ENCODE measurements at regions not wholly inside any gene's neighbourhood (a gene's known extent, or its start where the extent isn't known, plus 50 kb on each side); places are given as distances from the start of the nearest gene placed in this dataset.

DNA sequence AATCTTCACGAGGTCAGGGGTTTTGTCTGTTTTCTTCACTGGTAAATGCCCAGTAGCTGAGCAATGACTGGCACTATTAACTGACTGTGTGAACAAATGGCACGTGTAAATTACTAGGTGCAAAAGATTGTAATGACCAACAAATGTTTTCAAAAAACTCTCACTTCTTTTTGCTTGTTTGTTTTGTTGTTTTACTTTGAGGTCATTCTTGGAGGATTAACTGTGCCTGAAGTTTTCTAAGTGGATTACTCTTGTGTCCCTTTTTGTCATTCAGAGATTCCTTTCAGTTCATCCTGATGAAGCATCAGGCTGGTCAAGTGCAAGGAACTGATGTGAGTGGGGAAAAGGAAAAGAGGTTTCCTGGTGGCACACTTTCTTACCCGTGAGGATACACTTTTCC is 74.4 kb upstream of the PPP1R3C start:
- no peaks in the 10 kb centered on the region for H3K27me3 ChIP-seq (ENCODE audit: control insufficient read depth in 2 of 2, insufficient read depth in 2 of 2, low read length in 2 of 2)
- H3K9ac ChIP-seq (ENCODE audit: insufficient read depth, low read length, poor library complexity, severe bottlenecking) = no peak overlapping the region
- Mint-ChIP-seq H3K4me1 (no peaks in the 10 kb centered on the region), H3K4me3 (no peak overlapping the region), H3K9me3 (no peaks in the 10 kb centered on the region), H3K27me3 (ENCODE audit: low read depth in 3 of 3) (peaks cover 0 to 6% (median 5%) of the 10 kb centered on the region in 3 donors), H3K36me3 (no peaks in the 10 kb centered on the region), H3K27ac (no peak overlapping the region)
- H3K4me2 ChIP-seq (replicated peaks; ENCODE audit: extremely low read depth, low read length, poor library complexity, severe bottlenecking) = no peak overlapping the region
- H3K9me3 ChIP-seq (replicated peaks in 1 of 2; ENCODE audit: control insufficient read depth in 1 of 2, insufficient read depth in 1 of 2, low read length in 2 of 2) = no peaks in the 10 kb centered on the region
- no peaks in the 10 kb centered on the region for H3K4me1 ChIP-seq (ENCODE audit: control insufficient read depth in 1 of 2, insufficient read depth in 2 of 2, low read length in 2 of 2)
- no peaks in the 10 kb centered on the region for H3K79me2 ChIP-seq (ENCODE audit: insufficient read depth, low read length)
- WGBS (ENCODE audit: insufficient coverage) = no CpG with 5 or more reads among the region's 3 CpGs
- H2AFZ ChIP-seq (ENCODE audit: insufficient read depth, low read depth, low read length, poor library complexity, severe bottlenecking) = no peak overlapping the region
- H3K27ac ChIP-seq (ENCODE audit: low read depth in 1 of 2, low read length in 2 of 2) = no peak overlapping the region
- H4K20me1 ChIP-seq (ENCODE audit: insufficient read depth, low read length) = no peaks in the 10 kb centered on the region
- TF ChIP-seq, protein P1, sequence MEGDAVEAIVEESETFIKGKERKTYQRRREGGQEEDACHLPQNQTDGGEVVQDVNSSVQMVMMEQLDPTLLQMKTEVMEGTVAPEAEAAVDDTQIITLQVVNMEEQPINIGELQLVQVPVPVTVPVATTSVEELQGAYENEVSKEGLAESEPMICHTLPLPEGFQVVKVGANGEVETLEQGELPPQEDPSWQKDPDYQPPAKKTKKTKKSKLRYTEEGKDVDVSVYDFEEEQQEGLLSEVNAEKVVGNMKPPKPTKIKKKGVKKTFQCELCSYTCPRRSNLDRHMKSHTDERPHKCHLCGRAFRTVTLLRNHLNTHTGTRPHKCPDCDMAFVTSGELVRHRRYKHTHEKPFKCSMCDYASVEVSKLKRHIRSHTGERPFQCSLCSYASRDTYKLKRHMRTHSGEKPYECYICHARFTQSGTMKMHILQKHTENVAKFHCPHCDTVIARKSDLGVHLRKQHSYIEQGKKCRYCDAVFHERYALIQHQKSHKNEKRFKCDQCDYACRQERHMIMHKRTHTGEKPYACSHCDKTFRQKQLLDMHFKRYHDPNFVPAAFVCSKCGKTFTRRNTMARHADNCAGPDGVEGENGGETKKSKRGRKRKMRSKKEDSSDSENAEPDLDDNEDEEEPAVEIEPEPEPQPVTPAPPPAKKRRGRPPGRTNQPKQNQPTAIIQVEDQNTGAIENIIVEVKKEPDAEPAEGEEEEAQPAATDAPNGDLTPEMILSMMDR (IDR thresholded peaks at IDR 0.05) = no peak
- intact Hi-C loops (cut with micrococcal nuclease) = no loop called here
- DNase-seq = no peak
- no peaks in the 10 kb centered on the region for H3K36me3 ChIP-seq (replicated peaks in 1 of 2; ENCODE audit: control insufficient read depth in 1 of 2, insufficient read depth in 2 of 2, low read length in 2 of 2)
- H3K4me3 ChIP-seq (replicated peaks in 1 of 3; ENCODE audit: low read depth in 2 of 3, low read length in 3 of 3) = no peak overlapping the region

DNA sequence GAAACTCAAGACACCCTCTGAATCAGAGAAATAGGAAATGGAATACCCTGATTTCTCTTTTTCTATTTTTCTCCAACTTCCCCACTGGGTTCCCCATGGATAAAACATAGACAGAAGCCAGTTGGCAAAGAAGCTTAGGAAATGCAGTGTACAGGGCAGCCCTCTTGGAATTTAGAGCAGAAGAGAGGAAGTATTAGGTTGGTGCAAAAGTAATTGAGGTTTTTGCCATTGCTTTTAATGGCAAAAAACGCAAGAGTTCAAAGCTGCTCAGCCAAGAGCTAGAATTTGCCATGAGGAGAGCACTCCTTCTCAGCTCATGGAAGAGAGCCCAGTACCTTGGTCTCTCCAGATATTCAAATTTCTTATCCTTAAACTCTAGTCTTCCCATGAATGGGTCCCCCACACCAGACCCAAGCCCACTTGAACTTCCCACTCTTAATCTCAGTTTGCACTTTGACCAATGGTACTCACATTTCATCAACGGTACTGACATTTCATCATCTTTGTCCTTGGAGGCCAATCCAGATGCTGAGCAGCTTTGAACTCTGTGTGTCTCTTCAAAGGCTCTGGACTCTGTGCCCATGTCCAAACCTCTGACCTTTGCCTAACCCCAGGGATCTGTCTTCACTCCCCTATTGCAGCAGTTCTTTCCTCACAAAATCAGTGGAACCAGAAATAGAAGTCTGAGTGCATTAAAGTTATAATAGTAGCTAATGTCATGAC is 73.2 kb upstream of the PPP1R3C start:
- no peaks in the 10 kb centered on the region for H3K79me2 ChIP-seq (ENCODE audit: insufficient read depth, low read length)
- Mint-ChIP-seq H3K4me3 (no peak overlapping the region), H3K9me3 (no peaks in the 10 kb centered on the region), H3K27ac (no peak overlapping the region), H3K27me3 (ENCODE audit: low read depth in 3 of 3) (peaks cover 0 to 6% (median 5%) of the 10 kb centered on the region in 3 donors), H3K36me3 (no peaks in the 10 kb centered on the region), H3K4me1 (no peaks in the 10 kb centered on the region)
- intact Hi-C loops (cut with micrococcal nuclease) = no loop called here
- TF ChIP-seq, protein P1 (IDR thresholded peaks at IDR 0.05) = no peak
- no peak overlapping the region for H3K4me2 ChIP-seq (replicated peaks; ENCODE audit: extremely low read depth, low read length, poor library complexity, severe bottlenecking)
- no peak overlapping the region for H3K27ac ChIP-seq (ENCODE audit: low read depth in 1 of 2, low read length in 2 of 2)
- no peaks in the 10 kb centered on the region for H3K9me3 ChIP-seq (replicated peaks in 1 of 2; ENCODE audit: control insufficient read depth in 1 of 2, insufficient read depth in 1 of 2, low read length in 2 of 2)
- no peaks in the 10 kb centered on the region for H3K4me1 ChIP-seq (ENCODE audit: control insufficient read depth in 1 of 2, insufficient read depth in 2 of 2, low read length in 2 of 2)
- no peaks in the 10 kb centered on the region for H3K36me3 ChIP-seq (replicated peaks in 1 of 2; ENCODE audit: control insufficient read depth in 1 of 2, insufficient read depth in 2 of 2, low read length in 2 of 2)
- no peak overlapping the region for H2AFZ ChIP-seq (ENCODE audit: insufficient read depth, low read depth, low read length, poor library complexity, severe bottlenecking)
- WGBS (ENCODE audit: insufficient coverage) = 90% methylated on average over 2 of the region's 2 CpGs
- no peaks in the 10 kb centered on the region for H3K27me3 ChIP-seq (ENCODE audit: control insufficient read depth in 2 of 2, insufficient read depth in 2 of 2, low read length in 2 of 2)
- H3K4me3 ChIP-seq (replicated peaks in 1 of 3; ENCODE audit: low read depth in 2 of 3, low read length in 3 of 3) = no peak overlapping the region
- H4K20me1 ChIP-seq (ENCODE audit: insufficient read depth, low read length) = no peaks in the 10 kb centered on the region
- H3K9ac ChIP-seq (ENCODE audit: insufficient read depth, low read length, poor library complexity, severe bottlenecking) = no peak overlapping the region
- DNase-seq = no peak

All from CD14-positive monocyte (primary cell).